ENCODE measurements at regions not wholly inside any gene's neighbourhood (a gene's known extent, or its start where the extent isn't known, plus 50 kb on each side); places are given as distances from the start of the nearest gene placed in this dataset.
"Not testable (repeated sequence)": the region's sequence is repeated elsewhere in the genome, so short reads cannot be mapped to it uniquely, and the experiment has no call there.

GRCh38 chr6:71091167-71091566 is 134.3 kb upstream of the B3GAT2 start:
- TF ChIP-seq CTCF (IDR thresholded peaks at IDR 0.05; ENCODE audit: low read length, missing control alignments) = no peak
- no peak for DNase-seq (ENCODE audit: low read depth)
- H3K4me3 ChIP-seq (replicated peaks; ENCODE audit: low read depth, low read length) = no peak overlapping the region

GRCh38 chr6:71091956-71092355 is 135.1 kb upstream of the B3GAT2 start:
- no peak for TF ChIP-seq CTCF (IDR thresholded peaks at IDR 0.05; ENCODE audit: low read length, missing control alignments)
- no peak overlapping the region for H3K4me3 ChIP-seq (replicated peaks; ENCODE audit: low read depth, low read length)
- DNase-seq (ENCODE audit: low read depth) = no peak

GRCh38 chr6:71097264-71097663 is 140.4 kb upstream of the B3GAT2 start:
- not testable (repeated sequence) for H3K4me3 ChIP-seq (replicated peaks; ENCODE audit: low read depth, low read length); DNase-seq (ENCODE audit: low read depth)

- no peak overlapping the region for H3K4me3 ChIP-seq (replicated peaks; ENCODE audit: low read depth, low read length)
- TF ChIP-seq CTCF (IDR thresholded peaks at IDR 0.05; ENCODE audit: low read length, missing control alignments) = no peak
- DNase-seq (ENCODE audit: low read depth) = no peak
These were observed 142.8 kb upstream of the B3GAT2 start for GRCh38 chr6:71099649-71100048.

- H3K4me3 ChIP-seq (replicated peaks; ENCODE audit: low read depth, low read length) = no peak overlapping the region
- DNase-seq (ENCODE audit: low read depth) = no peak
- no peak for TF ChIP-seq CTCF (IDR thresholded peaks at IDR 0.05; ENCODE audit: low read length, missing control alignments)
These were observed 146.3 kb upstream of the B3GAT2 start for GRCh38 chr6:71103130-71103529.

- DNase-seq (ENCODE audit: low read depth) = no peak
- H3K4me3 ChIP-seq (replicated peaks; ENCODE audit: low read depth, low read length) = no peak overlapping the region
- TF ChIP-seq CTCF (IDR thresholded peaks at IDR 0.05; ENCODE audit: low read length, missing control alignments) = no peak
These were observed 146.8 kb upstream of the B3GAT2 start for GRCh38 chr6:71103641-71104040.

- no peak for TF ChIP-seq CTCF (IDR thresholded peaks at IDR 0.05; ENCODE audit: low read length, missing control alignments)
- H3K4me3 ChIP-seq (replicated peaks; ENCODE audit: low read depth, low read length) = no peak overlapping the region
- DNase-seq (ENCODE audit: low read depth) = no peak
These were observed 149.4 kb upstream of the B3GAT2 start for GRCh38 chr6:71106276-71106675.

Measured in fibroblast of pulmonary artery (primary cell).